CD4-positive, alpha-beta memory T cell (primary cell): ENCODE measurements at regions not wholly inside any gene's neighbourhood (a gene's known extent, or its start where the extent isn't known, plus 50 kb on each side); places are given as distances from the start of the nearest gene placed in this dataset.
A peak's percentile ranks its signal among the peaks of the same experiment; 100 is the strongest.
"Not testable (repeated sequence)": the region's sequence is repeated elsewhere in the genome, so short reads cannot be mapped to it uniquely, and the experiment has no call there.

Experiments
- CTCF ChIA-PET: fragments of 350-600 bp; sonication (Branson Sonifier 250); formaldehyde crosslinking; loops from one replicate; lab custom pipeline; 2021; ENCODE audit warnings: inconsistent platforms; ENCODE audit not compliant: partially characterized antibody; lab: Charles Lee
- POLR2A ChIA-PET: fragments of 350-600 bp; sonication (Branson Sonifier 250); formaldehyde crosslinking; loops from one replicate; lab custom pipeline; 2021; ENCODE audit not compliant: partially characterized antibody; lab: Charles Lee
- DNase-seq, 5 donors: peaks; one replicate each; pipeline versions ENCODE4 v3.0.0 to v3.0.0-alpha.2; 2020 to 2022; ENCODE audit warnings: mixed read lengths in 1 of 5
- H3K27ac ChIP-seq: one replicate; pipeline ENCODE4 v1.7.0; 2013; ENCODE audit warnings: low read depth, low read length
- H3K27me3 ChIP-seq: 2 replicates; pipeline ENCODE4 v1.7.0; 2013; ENCODE audit warnings: mild to moderate bottlenecking, low read length, moderate library complexity; ENCODE audit not compliant: insufficient read depth
- H3K36me3 ChIP-seq: 2 replicates; pipeline ENCODE4 v1.7.0; 2013; ENCODE audit warnings: mild to moderate bottlenecking, low read length, moderate library complexity; ENCODE audit not compliant: insufficient read depth
- H3K4me1 ChIP-seq: 2 replicates; pipeline ENCODE4 v1.7.0; 2013; ENCODE audit warnings: mild to moderate bottlenecking, low read length, moderate library complexity; ENCODE audit not compliant: insufficient read depth
- H3K4me3 ChIP-seq, 2 donors: one replicate each; pipeline ENCODE4 v1.7.0; 2013; ENCODE audit warnings: low read length in 2 of 2, mild to moderate bottlenecking in 1 of 2
- H3K9me3 ChIP-seq, 2 donors: one replicate each; pipeline ENCODE4 v1.7.0; 2013; ENCODE audit warnings: low read length in 2 of 2, control low read depth in 1 of 2; ENCODE audit not compliant: control insufficient read depth in 1 of 2
- H3K27ac Mint-ChIP-seq, 7 donors: one replicate each; pipeline ENCODE4 v1.8.0; 2020 to 2021; ENCODE audit warnings: mixed read lengths in 7 of 7, mild to moderate bottlenecking in 6 of 7, inconsistent platforms in 3 of 7, moderate library complexity in 3 of 7
- H3K27me3 Mint-ChIP-seq, 2 donors: one replicate each; pipeline ENCODE4 v1.8.0; 2020 to 2021; ENCODE audit warnings: mixed read lengths in 2 of 2
- H3K36me3 Mint-ChIP-seq, 2 donors: one replicate each; pipeline ENCODE4 v1.8.0; 2020 to 2021; ENCODE audit warnings: mixed read lengths in 2 of 2, inconsistent platforms in 1 of 2, mild to moderate bottlenecking in 1 of 2
- H3K4me1 Mint-ChIP-seq, 4 donors: one replicate each; pipeline ENCODE4 v1.8.0; 2020 to 2021; ENCODE audit warnings: mixed read lengths in 4 of 4, mild to moderate bottlenecking in 1 of 4
- H3K4me3 Mint-ChIP-seq, 8 donors: one replicate each; pipeline ENCODE4 v1.8.0; 2020 to 2021; ENCODE audit warnings: mixed read lengths in 8 of 8, mild to moderate bottlenecking in 7 of 8, moderate library complexity in 6 of 8, inconsistent platforms in 3 of 8
- H3K9me3 Mint-ChIP-seq, 8 donors: one replicate each; pipeline ENCODE4 v1.8.0; 2020 to 2021; ENCODE audit warnings: mixed read lengths in 8 of 8, mild to moderate bottlenecking in 5 of 8, inconsistent platforms in 3 of 8, moderate library complexity in 1 of 8
- intact Hi-C: fragments of 100-400 bp; cut with micrococcal nuclease; formaldehyde crosslinking; loops from one replicate; pipeline ENCODE4 v1.15.1; 2023

DNA sequence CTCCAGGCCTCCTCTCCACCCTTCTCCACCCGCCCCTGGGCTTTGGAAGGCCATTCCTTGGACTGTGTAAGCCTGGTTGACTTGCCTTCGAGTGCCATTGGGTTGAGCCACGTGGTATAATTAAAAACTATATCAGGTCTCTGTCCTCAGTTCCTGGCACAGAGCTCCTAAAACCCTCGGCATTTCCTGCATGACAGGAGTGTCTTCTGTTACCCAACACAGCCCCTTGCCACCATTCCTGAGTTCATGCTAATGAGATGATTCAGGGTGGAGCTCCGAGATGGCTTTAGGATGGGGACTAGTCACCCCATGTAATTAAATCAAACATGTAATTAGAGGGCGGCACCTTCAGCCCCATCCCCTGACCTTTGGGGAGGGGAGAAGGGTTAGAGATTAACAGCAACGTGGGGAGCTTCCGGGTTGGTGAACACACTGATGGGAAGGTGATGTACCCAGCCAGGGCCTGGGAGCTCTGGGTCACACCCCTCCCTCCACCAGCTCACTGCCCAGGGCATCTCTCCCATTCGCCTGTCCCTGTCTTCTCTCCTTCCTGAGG, 256.4 kb downstream of the FAM43A start:
- intact Hi-C loops, result no loop called here
- Histone ChIP-seq H3K27ac (no peak overlapping the region), H3K36me3 (no peaks in the 10 kb centered on the region), H3K4me1 (no peaks in the 10 kb centered on the region), H3K4me3 (no peak overlapping the region), H3K27me3 (no peaks in the 10 kb centered on the region), H3K9me3 (no peaks in the 10 kb centered on the region)
- peaks cover 0 to 2% (median 0%) of the 10 kb centered on the region in 8 donors for H3K9me3 Mint-ChIP-seq
- H3K27ac Mint-ChIP-seq, result no peak overlapping the region
- no peaks in the 10 kb centered on the region for H3K4me1 Mint-ChIP-seq
- peaks cover 8 to 16% of the 10 kb centered on the region in 2 donors for H3K27me3 Mint-ChIP-seq
- POLR2A ChIA-PET, result no interaction called here
- H3K4me3 Mint-ChIP-seq, result no peak overlapping the region
- H3K36me3 Mint-ChIP-seq, result no peaks in the 10 kb centered on the region
- CTCF ChIA-PET, result no interaction called here
- no peak for DNase-seq

DNA sequence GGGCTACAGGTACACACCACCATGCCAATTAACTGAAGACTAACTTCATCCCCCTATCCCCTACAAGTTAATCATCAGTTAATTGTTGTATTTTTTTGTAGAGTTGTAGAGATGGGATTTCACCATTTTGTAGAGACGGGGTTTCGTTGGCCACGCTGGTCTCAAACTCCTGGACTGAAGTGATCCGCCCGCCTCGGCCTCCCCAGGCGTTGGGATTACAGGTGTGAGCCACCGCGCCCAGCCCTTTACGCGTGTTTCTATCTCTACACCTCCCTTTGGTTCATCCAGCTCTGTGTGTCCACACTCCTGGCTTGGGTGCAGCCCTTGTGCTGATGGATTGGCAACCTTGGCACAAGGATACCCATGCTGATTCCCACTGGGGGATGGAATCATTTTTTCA, 258.8 kb downstream of the FAM43A start:
- Mint-ChIP-seq H3K36me3 (no peaks in the 10 kb centered on the region), H3K27ac (no peak overlapping the region), H3K27me3 (peaks cover 6 to 12% of the 10 kb centered on the region in 2 donors), H3K9me3 (peaks cover 0 to 7% (median 2%) of the 10 kb centered on the region in 8 donors), H3K4me3 (no peak overlapping the region), H3K4me1 (no peaks in the 10 kb centered on the region)
- Histone ChIP-seq H3K9me3 (no peaks in the 10 kb centered on the region), H3K36me3 (no peaks in the 10 kb centered on the region), H3K27ac (no peak overlapping the region), H3K27me3 (no peaks in the 10 kb centered on the region), H3K4me1 (no peaks in the 10 kb centered on the region), H3K4me3 (no peak overlapping the region)
- no peak for DNase-seq
- ChIA-PET POLR2A (no interaction called here), CTCF (no interaction called here)
- intact Hi-C loops, result no loop called here

DNA sequence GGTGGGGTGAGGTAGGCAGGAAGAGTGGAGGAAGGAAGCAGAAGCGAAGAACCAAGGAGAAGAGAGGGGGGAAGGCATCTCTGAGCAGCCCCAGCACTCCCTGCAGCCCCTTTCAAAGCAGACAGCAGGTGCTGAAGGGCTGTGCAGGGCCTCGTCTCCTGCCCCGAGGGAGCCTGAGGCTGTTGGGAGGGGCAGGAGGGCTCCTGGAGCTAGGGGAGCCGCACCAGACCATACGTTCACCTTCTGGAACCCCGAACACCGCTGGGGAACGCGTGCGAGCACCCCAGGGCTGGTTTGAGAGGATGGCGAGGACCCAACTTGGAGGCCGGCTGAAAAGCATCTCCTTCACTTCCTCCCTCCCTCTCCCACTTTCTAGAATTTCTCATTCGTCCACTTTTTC, 259.8 kb downstream of the FAM43A start:
- H3K36me3 ChIP-seq, result no peaks in the 10 kb centered on the region
- POLR2A ChIA-PET, result no interaction called here
- Mint-ChIP-seq H3K9me3 (peaks cover 0 to 7% (median 2%) of the 10 kb centered on the region in 8 donors), H3K4me1 (no peaks in the 10 kb centered on the region), H3K36me3 (no peaks in the 10 kb centered on the region), H3K4me3 (no peak overlapping the region), H3K27me3 (peaks cover 6 to 12% of the 10 kb centered on the region in 2 donors), H3K27ac (peak overlapping the region in 1 of 7 donors; percentile 24)
- no peak overlapping the region for H3K27ac ChIP-seq
- no peaks in the 10 kb centered on the region for H3K9me3 ChIP-seq
- intact Hi-C loops, result no loop called here
- no peaks in the 10 kb centered on the region for H3K4me1 ChIP-seq
- DNase-seq, result no peak
- no peaks in the 10 kb centered on the region for H3K27me3 ChIP-seq
- CTCF ChIA-PET, result no interaction called here
- H3K4me3 ChIP-seq, result no peak overlapping the region

DNA sequence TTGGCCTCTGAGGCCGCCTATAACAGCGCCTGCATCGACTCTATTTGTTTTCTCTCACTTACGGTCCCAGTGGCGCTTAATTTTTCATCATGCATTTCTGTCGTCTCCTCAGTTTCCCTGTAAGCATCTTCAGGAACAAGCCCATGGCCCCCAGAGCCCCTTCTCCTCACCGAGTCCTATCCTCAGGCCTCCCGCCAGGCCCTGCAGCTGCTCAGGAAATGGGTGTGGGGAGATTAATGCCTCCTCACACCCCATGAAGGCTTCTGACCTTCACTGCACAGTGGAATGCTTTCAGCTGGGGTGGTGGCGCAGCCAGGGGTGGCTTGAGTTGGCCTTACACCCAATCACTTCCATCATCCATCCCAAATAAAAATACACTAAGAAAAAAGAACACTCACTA, 260.4 kb downstream of the FAM43A start:
- Histone ChIP-seq H3K9me3 (no peaks in the 10 kb centered on the region), H3K36me3 (no peaks in the 10 kb centered on the region), H3K27ac (no peak overlapping the region), H3K4me3 (no peak overlapping the region), H3K4me1 (no peaks in the 10 kb centered on the region), H3K27me3 (no peaks in the 10 kb centered on the region)
- Mint-ChIP-seq H3K27ac (no peak overlapping the region), H3K4me1 (no peaks in the 10 kb centered on the region), H3K4me3 (no peak overlapping the region), H3K9me3 (peaks cover 0 to 7% (median 2%) of the 10 kb centered on the region in 8 donors), H3K27me3 (peaks cover 4 to 7% of the 10 kb centered on the region in 2 donors), H3K36me3 (no peaks in the 10 kb centered on the region)
- ChIA-PET CTCF (no interaction called here), POLR2A (no interaction called here)
- intact Hi-C loops, result no loop called here
- DNase-seq, result no peak

DNA sequence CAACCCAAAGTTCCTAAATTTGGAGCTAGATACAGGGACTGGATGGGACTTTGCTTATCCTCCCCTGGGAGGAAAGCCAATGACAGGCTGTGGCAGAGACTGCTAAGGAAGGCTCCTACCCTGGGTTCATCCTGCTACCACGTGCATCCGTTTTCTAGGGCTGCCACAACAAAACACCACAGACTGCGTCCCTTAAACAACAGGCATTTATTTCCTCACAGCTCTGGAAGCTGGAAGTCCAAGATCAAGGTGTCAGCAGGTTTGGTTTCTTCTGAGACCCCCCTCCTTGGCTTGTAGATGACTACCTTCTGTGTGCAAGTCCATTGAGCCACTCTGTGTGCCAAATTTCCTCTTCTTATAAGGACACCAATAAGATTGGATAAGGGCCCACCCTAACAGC, 263.9 kb downstream of the FAM43A start:
- peaks cover 0 to 4% of the 10 kb centered on the region in 2 donors for H3K27me3 Mint-ChIP-seq
- POLR2A ChIA-PET, result no interaction called here
- no peaks in the 10 kb centered on the region for H3K36me3 ChIP-seq
- no peak for DNase-seq
- no peaks in the 10 kb centered on the region for H3K27me3 ChIP-seq
- H3K9me3 Mint-ChIP-seq, result peaks cover 0 to 5% (median 2%) of the 10 kb centered on the region in 8 donors
- no peak overlapping the region for H3K4me3 Mint-ChIP-seq
- intact Hi-C loops, result no loop called here
- CTCF ChIA-PET, result interaction anchor here (1.0 kb wide), 1 partner anchor 29 kb away, joined by 4 read pairs; no protein-coding TSS in a partner anchor
- no peaks in the 10 kb centered on the region for H3K4me1 ChIP-seq
- no peak overlapping the region for H3K27ac ChIP-seq
- H3K4me1 Mint-ChIP-seq, result no peaks in the 10 kb centered on the region
- no peaks in the 10 kb centered on the region for H3K9me3 ChIP-seq
- H3K27ac Mint-ChIP-seq, result no peak overlapping the region
- H3K4me3 ChIP-seq, result no peak overlapping the region
- no peaks in the 10 kb centered on the region for H3K36me3 Mint-ChIP-seq

DNA sequence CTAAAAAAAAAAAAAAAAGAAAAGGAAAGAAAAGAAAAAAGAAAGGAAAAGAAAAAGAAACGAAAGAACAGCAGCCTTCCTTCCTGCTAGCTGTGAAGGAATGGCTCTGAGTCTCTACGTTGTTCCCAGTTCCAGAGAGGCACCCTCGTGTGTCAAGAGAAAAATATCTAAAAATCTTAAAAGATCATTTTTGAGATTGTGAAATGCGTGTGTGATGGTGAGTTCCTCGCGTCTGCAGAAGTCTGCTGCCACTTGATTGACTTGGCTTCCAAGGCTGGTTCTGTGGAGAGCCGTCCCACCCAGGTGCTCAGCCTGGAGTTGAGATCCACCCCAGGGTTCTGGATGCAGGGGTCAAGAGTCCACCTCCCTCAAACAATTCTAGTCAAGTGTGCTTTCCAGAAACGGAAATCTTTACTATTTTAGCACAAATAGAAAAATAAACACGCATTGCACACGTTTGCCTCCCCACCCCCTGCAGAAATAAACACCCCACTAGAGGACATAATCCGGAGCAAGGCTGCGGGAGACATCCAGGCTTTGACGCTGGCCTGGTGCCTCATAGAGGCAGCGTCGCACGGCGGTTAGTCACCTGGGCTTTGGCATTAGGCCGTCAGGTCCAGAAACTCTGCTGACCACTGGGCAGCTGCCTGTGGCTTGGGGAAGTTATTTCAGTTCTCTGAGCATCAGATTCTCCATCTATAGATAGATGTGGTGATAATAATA, 265.4 kb downstream of the FAM43A start:
- Histone ChIP-seq H3K4me3 (no peak overlapping the region), H3K9me3 (no peaks in the 10 kb centered on the region), H3K27me3 (no peaks in the 10 kb centered on the region), H3K27ac (no peak overlapping the region), H3K36me3 (no peaks in the 10 kb centered on the region), H3K4me1 (no peaks in the 10 kb centered on the region)
- peaks cover 0 to 5% (median 2%) of the 10 kb centered on the region in 8 donors for H3K9me3 Mint-ChIP-seq
- H3K4me3 Mint-ChIP-seq, result no peak overlapping the region
- DNase-seq, result no peak
- peaks cover under 1 to 3% of the 10 kb centered on the region in 2 donors for H3K27me3 Mint-ChIP-seq
- H3K27ac Mint-ChIP-seq, result no peak overlapping the region
- H3K4me1 Mint-ChIP-seq, result no peaks in the 10 kb centered on the region
- intact Hi-C loops, result no loop called here
- H3K36me3 Mint-ChIP-seq, result no peaks in the 10 kb centered on the region
- POLR2A ChIA-PET, result no interaction called here
- CTCF ChIA-PET, result no interaction called here

DNA sequence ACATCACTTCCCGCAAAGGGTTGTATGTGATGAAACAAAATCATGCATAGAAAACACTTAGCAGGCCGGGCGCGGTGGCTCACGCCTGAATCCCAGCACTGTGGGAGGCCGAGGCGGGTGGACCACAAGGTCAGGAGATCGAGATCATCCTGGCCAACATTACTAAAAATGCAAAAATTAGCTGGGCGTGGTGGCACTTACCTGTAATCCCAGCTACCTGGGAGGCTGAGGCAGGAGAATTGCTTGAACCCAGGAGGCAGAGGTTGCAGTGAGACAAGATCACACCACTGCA, 265.9 kb downstream of the FAM43A start:
- H3K27me3 Mint-ChIP-seq, H3K4me1 Mint-ChIP-seq, H3K4me1 ChIP-seq, H3K4me3 Mint-ChIP-seq, H3K27me3 ChIP-seq, H3K27ac ChIP-seq, H3K9me3 ChIP-seq, POLR2A ChIA-PET, H3K36me3 Mint-ChIP-seq, CTCF ChIA-PET, DNase-seq, H3K27ac Mint-ChIP-seq, intact Hi-C loops, H3K4me3 ChIP-seq, H3K36me3 ChIP-seq, H3K9me3 Mint-ChIP-seq: not testable (repeated sequence)
